ENCODE measurements at regions not wholly inside any gene's neighbourhood (a gene's known extent, or its start where the extent isn't known, plus 50 kb on each side); places are given as distances from the start of the nearest gene placed in this dataset.

DNA sequence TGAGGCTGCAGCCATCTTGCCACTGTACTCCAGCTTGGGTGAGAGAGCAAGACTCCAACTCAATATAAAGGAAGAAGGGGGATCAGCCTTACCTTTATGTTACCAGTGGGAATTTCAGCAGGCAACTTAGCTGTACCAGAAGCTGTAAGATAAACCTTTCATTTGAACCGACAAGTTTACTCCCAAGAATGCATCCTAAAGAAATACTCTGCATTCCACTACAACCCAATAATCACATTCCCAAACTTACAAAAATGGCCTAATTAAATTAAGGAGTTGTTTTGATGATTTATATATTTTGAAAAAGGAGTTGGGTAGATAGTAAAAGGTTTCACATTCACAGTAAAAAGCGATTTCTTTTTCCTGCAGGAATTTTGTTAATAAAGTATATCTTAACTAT lies 241.4 kb downstream of the TTC8 start:
- Histone ChIP-seq H3K36me3 (ENCODE audit: insufficient read depth, low read length) (no peaks in the 10 kb centered on the region), H4K20me1 (ENCODE audit: insufficient read depth, low read length) (no peaks in the 10 kb centered on the region), H2AFZ (ENCODE audit: low read length) (no peak overlapping the region), H3K9me3 (ENCODE audit: low read depth, low read length) (no peaks in the 10 kb centered on the region), H3K27me3 (ENCODE audit: insufficient read depth, low read length) (no peaks in the 10 kb centered on the region), H3K4me3 (ENCODE audit: insufficient read depth, low read length) (no peak overlapping the region), H3K27ac (ENCODE audit: low read depth, low read length) (no peak overlapping the region), H3K4me1 (ENCODE audit: insufficient read depth, low read length) (no peaks in the 10 kb centered on the region), H3K79me2 (ENCODE audit: insufficient read depth, low read length) (no peaks in the 10 kb centered on the region), H3K4me2 (ENCODE audit: insufficient read depth, low read length) (no peak overlapping the region)
- no peak for DNase-seq (ENCODE audit: insufficient read length, low spot score, missing footprints)
- TF ChIP-seq, protein P1, sequence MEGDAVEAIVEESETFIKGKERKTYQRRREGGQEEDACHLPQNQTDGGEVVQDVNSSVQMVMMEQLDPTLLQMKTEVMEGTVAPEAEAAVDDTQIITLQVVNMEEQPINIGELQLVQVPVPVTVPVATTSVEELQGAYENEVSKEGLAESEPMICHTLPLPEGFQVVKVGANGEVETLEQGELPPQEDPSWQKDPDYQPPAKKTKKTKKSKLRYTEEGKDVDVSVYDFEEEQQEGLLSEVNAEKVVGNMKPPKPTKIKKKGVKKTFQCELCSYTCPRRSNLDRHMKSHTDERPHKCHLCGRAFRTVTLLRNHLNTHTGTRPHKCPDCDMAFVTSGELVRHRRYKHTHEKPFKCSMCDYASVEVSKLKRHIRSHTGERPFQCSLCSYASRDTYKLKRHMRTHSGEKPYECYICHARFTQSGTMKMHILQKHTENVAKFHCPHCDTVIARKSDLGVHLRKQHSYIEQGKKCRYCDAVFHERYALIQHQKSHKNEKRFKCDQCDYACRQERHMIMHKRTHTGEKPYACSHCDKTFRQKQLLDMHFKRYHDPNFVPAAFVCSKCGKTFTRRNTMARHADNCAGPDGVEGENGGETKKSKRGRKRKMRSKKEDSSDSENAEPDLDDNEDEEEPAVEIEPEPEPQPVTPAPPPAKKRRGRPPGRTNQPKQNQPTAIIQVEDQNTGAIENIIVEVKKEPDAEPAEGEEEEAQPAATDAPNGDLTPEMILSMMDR (IDR thresholded peaks at IDR 0.05; ENCODE audit: extremely low read depth, low read depth, low read length) = no peak

DNA sequence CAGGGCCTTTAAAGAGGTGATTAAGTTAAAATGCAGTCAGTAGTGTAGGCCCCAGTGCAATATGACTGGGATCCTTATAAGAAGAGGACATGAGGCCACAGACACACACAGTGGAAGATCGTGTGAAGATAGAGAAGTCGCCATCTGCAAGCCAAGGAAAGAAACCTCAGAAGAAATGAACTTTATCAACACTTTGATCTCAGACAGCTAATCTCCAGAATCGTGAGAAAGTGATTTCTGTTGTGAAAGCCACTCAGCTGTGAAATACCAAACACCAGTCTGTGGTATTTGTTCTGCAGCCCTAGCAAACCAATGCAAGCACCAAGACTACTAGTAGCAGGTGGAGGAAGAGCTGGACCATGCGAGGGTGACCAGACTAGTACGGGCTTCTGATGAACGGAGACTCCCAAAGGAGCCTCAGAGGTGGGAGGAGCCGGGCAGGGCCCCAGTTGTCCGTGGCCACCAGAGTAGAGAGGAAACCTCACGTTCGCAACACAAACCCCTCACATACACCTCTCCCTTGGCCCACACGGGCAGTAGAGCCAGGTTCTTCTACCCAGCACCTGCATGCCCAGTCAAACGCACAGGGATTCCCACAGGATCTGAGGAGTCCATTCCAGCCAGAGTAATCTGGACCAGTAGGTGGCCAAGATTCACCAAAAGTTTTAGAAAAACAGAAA lies 243.0 kb downstream of the TTC8 start:
- no peak overlapping the region for H3K4me3 ChIP-seq (ENCODE audit: insufficient read depth, low read length)
- no peak overlapping the region for H3K27ac ChIP-seq (ENCODE audit: low read depth, low read length)
- no peaks in the 10 kb centered on the region for H4K20me1 ChIP-seq (ENCODE audit: insufficient read depth, low read length)
- no peaks in the 10 kb centered on the region for H3K79me2 ChIP-seq (ENCODE audit: insufficient read depth, low read length)
- no peaks in the 10 kb centered on the region for H3K27me3 ChIP-seq (ENCODE audit: insufficient read depth, low read length)
- H3K36me3 ChIP-seq (ENCODE audit: insufficient read depth, low read length) = no peaks in the 10 kb centered on the region
- TF ChIP-seq, protein P1 (IDR thresholded peaks at IDR 0.05; ENCODE audit: extremely low read depth, low read depth, low read length) = no peak
- no peaks in the 10 kb centered on the region for H3K9me3 ChIP-seq (ENCODE audit: low read depth, low read length)
- DNase-seq (ENCODE audit: insufficient read length, low spot score, missing footprints) = no peak
- no peak overlapping the region for H3K4me2 ChIP-seq (ENCODE audit: insufficient read depth, low read length)
- no peaks in the 10 kb centered on the region for H3K4me1 ChIP-seq (ENCODE audit: insufficient read depth, low read length)
- H2AFZ ChIP-seq (ENCODE audit: low read length) = no peak overlapping the region

GRCh38 chr14:89078021-89078795 lies 253.8 kb downstream of the TTC8 start:
- DNase-seq (ENCODE audit: insufficient read length, low spot score, missing footprints) = no peak
- no peaks in the 10 kb centered on the region for H3K4me1 ChIP-seq (ENCODE audit: insufficient read depth, low read length)
- H2AFZ ChIP-seq (ENCODE audit: low read length) = no peak overlapping the region
- H3K9me3 ChIP-seq (ENCODE audit: low read depth, low read length) = no peaks in the 10 kb centered on the region
- H3K79me2 ChIP-seq (ENCODE audit: insufficient read depth, low read length) = no peaks in the 10 kb centered on the region
- H3K27me3 ChIP-seq (ENCODE audit: insufficient read depth, low read length) = peaks cover 3% of the 10 kb centered on the region
- TF ChIP-seq, protein P1 (IDR thresholded peaks at IDR 0.05; ENCODE audit: extremely low read depth, low read depth, low read length) = no peak
- no peak overlapping the region for H3K27ac ChIP-seq (ENCODE audit: low read depth, low read length)
- no peaks in the 10 kb centered on the region for H4K20me1 ChIP-seq (ENCODE audit: insufficient read depth, low read length)
- no peak overlapping the region for H3K4me2 ChIP-seq (ENCODE audit: insufficient read depth, low read length)
- H3K4me3 ChIP-seq (ENCODE audit: insufficient read depth, low read length) = no peak overlapping the region
- H3K36me3 ChIP-seq (ENCODE audit: insufficient read depth, low read length) = no peaks in the 10 kb centered on the region

GRCh38 chr14:89085231-89085731 lies 260.8 kb downstream of the TTC8 start:
- Histone ChIP-seq H4K20me1 (ENCODE audit: insufficient read depth, low read length) (no peaks in the 10 kb centered on the region), H3K4me2 (ENCODE audit: insufficient read depth, low read length) (peak overlapping the region; percentile 57), H3K36me3 (ENCODE audit: insufficient read depth, low read length) (no peaks in the 10 kb centered on the region), H3K79me2 (ENCODE audit: insufficient read depth, low read length) (no peaks in the 10 kb centered on the region), H3K4me3 (ENCODE audit: insufficient read depth, low read length) (no peak overlapping the region), H3K4me1 (ENCODE audit: insufficient read depth, low read length) (peaks cover 11% of the 10 kb centered on the region), H2AFZ (ENCODE audit: low read length) (peak overlapping the region; percentile 62), H3K27me3 (ENCODE audit: insufficient read depth, low read length) (no peaks in the 10 kb centered on the region), H3K9me3 (ENCODE audit: low read depth, low read length) (no peaks in the 10 kb centered on the region), H3K27ac (ENCODE audit: low read depth, low read length) (no peak overlapping the region)
- TF ChIP-seq, protein P1 (IDR thresholded peaks at IDR 0.05; ENCODE audit: extremely low read depth, low read depth, low read length) = no peak
- no peak for DNase-seq (ENCODE audit: insufficient read length, low spot score, missing footprints)
